ENCODE measurements at regions not wholly inside any gene's neighbourhood (a gene's known extent, or its start where the extent isn't known, plus 50 kb on each side); places are given as distances from the start of the nearest gene placed in this dataset.
A peak's percentile ranks its signal among the peaks of the same experiment; 100 is the strongest.

DNA sequence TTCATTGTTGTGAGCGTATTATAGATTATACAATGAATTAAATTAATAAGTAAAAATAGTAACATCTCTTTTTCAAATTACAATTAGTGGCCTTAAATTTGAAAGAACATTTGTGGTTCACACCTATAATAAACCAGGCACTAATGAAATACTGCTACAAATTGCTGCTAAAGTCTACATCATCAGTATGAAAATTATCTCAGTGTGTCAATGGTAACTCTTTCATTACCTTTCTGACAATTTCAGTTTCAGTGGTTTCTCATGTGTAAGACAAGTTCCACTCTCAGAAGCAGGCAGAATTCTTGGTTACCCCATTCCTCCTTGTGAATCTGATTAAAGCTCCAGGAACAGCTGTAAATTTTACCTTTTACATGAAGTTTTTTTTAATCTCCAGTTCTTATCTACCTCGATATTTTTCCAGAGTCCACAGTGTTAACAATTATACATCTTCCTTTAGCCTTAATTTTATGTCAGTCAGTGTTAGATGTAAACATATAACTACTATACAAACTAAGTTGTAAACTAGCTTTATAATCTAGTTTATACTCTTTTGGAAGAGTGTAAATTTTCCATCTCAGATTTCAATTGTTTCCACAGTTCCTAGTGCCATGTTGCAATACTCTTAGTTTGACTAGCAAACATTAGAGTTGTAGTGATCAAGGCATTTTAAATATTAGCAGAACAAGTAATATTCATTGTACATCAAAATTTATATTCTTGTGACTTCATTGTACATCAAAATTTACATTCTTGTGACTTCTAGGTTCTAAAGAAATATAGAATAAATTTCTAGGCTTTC is 1038.4 kb downstream of the EPHA7 start:
- H3K9me3 ChIP-seq (ENCODE audit: low read depth, low read length, poor library complexity, severe bottlenecking) = no peaks in the 10 kb centered on the region
- H3K27me3 ChIP-seq (replicated peaks; ENCODE audit: insufficient read depth, low read depth, low read length, poor library complexity) = peaks cover 5% of the 10 kb centered on the region
- H3K4me3 ChIP-seq (ENCODE audit: low read depth, low read length, poor library complexity, severe bottlenecking) = no peak overlapping the region
- TF ChIP-seq, protein P1, sequence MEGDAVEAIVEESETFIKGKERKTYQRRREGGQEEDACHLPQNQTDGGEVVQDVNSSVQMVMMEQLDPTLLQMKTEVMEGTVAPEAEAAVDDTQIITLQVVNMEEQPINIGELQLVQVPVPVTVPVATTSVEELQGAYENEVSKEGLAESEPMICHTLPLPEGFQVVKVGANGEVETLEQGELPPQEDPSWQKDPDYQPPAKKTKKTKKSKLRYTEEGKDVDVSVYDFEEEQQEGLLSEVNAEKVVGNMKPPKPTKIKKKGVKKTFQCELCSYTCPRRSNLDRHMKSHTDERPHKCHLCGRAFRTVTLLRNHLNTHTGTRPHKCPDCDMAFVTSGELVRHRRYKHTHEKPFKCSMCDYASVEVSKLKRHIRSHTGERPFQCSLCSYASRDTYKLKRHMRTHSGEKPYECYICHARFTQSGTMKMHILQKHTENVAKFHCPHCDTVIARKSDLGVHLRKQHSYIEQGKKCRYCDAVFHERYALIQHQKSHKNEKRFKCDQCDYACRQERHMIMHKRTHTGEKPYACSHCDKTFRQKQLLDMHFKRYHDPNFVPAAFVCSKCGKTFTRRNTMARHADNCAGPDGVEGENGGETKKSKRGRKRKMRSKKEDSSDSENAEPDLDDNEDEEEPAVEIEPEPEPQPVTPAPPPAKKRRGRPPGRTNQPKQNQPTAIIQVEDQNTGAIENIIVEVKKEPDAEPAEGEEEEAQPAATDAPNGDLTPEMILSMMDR (conservative IDR thresholded peaks at IDR 0.05; ENCODE audit: low read depth, low read length) = no peak
- no peak for TF ChIP-seq EZH2 (IDR thresholded peaks at IDR 0.05; ENCODE audit: borderline replicate concordance, low read depth, low read length, poor library complexity, severe bottlenecking)
- no peaks in the 10 kb centered on the region for H3K36me3 ChIP-seq (ENCODE audit: insufficient read depth, low read length, poor library complexity, severe bottlenecking)
- no TSS peak for BruUV-seq (replicated peaks)
- CTCF ChIA-PET = no interaction called here
- H3K27ac ChIP-seq (ENCODE audit: low read depth, low read length, poor library complexity, severe bottlenecking) = no peak overlapping the region
- POLR2A ChIA-PET (ENCODE audit: low non-redundant PET) = no interaction called here
- H3K4me1 ChIP-seq (ENCODE audit: insufficient read depth, low read length, poor library complexity, severe bottlenecking) = no peaks in the 10 kb centered on the region
- intact Hi-C loops (cut with micrococcal nuclease; ENCODE audit: unreplicated experiment) = no loop called here
- no peak for DNase-seq (ENCODE audit: low spot score)

DNA sequence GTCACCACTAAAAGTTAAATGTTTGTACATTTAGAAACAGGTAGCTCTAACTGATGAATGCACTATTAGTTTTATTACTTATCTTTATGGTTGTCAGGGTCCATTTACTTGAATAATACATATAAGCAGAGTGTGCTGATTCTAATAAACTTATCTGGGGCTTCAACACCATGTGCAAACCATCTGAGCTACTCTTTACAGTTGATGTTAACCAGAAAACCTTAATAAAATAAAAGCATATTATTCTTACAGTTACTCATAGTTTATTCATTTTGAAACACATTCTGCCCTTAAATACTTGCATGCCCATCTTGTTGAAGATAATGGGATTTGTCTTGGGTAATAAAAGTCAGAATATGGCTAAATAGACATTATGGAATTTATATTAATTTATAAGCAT is 1042.2 kb downstream of the EPHA7 start:
- Histone ChIP-seq H3K4me1 (ENCODE audit: insufficient read depth, low read length, poor library complexity, severe bottlenecking) (no peaks in the 10 kb centered on the region), H3K36me3 (ENCODE audit: insufficient read depth, low read length, poor library complexity, severe bottlenecking) (no peaks in the 10 kb centered on the region), H3K4me3 (ENCODE audit: low read depth, low read length, poor library complexity, severe bottlenecking) (no peak overlapping the region), H3K27me3 (replicated peaks; ENCODE audit: insufficient read depth, low read depth, low read length, poor library complexity) (peaks cover 26% of the 10 kb centered on the region), H3K9me3 (ENCODE audit: low read depth, low read length, poor library complexity, severe bottlenecking) (no peaks in the 10 kb centered on the region), H3K27ac (ENCODE audit: low read depth, low read length, poor library complexity, severe bottlenecking) (no peak overlapping the region)
- ChIA-PET CTCF (no interaction called here), POLR2A (ENCODE audit: low non-redundant PET) (no interaction called here)
- no TSS peak for BruUV-seq (replicated peaks)
- intact Hi-C loops (cut with micrococcal nuclease; ENCODE audit: unreplicated experiment) = no loop called here
- TF ChIP-seq EZH2 (IDR thresholded peaks at IDR 0.05; ENCODE audit: borderline replicate concordance, low read depth, low read length, poor library complexity, severe bottlenecking) = no peak
- TF ChIP-seq, protein P1 (conservative IDR thresholded peaks at IDR 0.05; ENCODE audit: low read depth, low read length) = no peak
- DNase-seq (ENCODE audit: low spot score) = no peak

DNA sequence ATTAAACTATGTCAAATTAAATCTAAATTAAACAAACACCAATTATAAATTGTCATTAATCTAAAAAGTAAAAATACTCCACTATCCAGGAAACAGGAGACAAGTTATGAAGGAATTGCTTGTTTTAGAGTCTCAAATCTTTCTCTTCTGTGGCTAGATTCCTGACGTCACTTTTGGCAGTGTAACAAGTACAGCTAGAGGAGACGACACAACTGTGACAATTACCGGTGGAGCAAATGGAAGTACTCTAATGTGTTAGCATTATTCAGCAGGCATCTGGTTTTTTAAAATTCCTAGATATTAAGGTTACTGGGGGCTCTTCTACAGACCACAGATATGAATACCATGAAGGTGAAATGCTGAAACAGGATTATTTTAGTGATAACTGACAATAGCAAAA is 1042.7 kb downstream of the EPHA7 start:
- Histone ChIP-seq H3K4me1 (ENCODE audit: insufficient read depth, low read length, poor library complexity, severe bottlenecking) (no peaks in the 10 kb centered on the region), H3K27me3 (replicated peaks; ENCODE audit: insufficient read depth, low read depth, low read length, poor library complexity) (peaks cover 31% of the 10 kb centered on the region), H3K27ac (ENCODE audit: low read depth, low read length, poor library complexity, severe bottlenecking) (no peak overlapping the region), H3K4me3 (ENCODE audit: low read depth, low read length, poor library complexity, severe bottlenecking) (no peak overlapping the region), H3K9me3 (ENCODE audit: low read depth, low read length, poor library complexity, severe bottlenecking) (no peaks in the 10 kb centered on the region), H3K36me3 (ENCODE audit: insufficient read depth, low read length, poor library complexity, severe bottlenecking) (no peaks in the 10 kb centered on the region)
- ChIA-PET POLR2A (ENCODE audit: low non-redundant PET) (no interaction called here), CTCF (no interaction called here)
- peak; percentile 46 for DNase-seq (ENCODE audit: low spot score)
- no TSS peak for BruUV-seq (replicated peaks)
- intact Hi-C loops (cut with micrococcal nuclease; ENCODE audit: unreplicated experiment) = no loop called here
- TF ChIP-seq EZH2 (IDR thresholded peaks at IDR 0.05; ENCODE audit: borderline replicate concordance, low read depth, low read length, poor library complexity, severe bottlenecking) = no peak
- TF ChIP-seq, protein P1 (conservative IDR thresholded peaks at IDR 0.05; ENCODE audit: low read depth, low read length) = no peak

Data from A673 (cell line).